Fibroblast of villous mesenchyme (primary cell): ENCODE measurements at regions not wholly inside any gene's neighbourhood (a gene's known extent, or its start where the extent isn't known, plus 50 kb on each side); places are given as distances from the start of the nearest gene placed in this dataset.

ENCODE experiments used
- DNase-seq: peaks from one replicate; pipeline ENCODE4 v3.0.0-alpha.2; 2010; ENCODE audit warnings: low read depth
- H3K4me3 ChIP-seq: 2 replicates; pipeline ENCODE4 v1.5.1; 2011; ENCODE audit warnings: low read depth, mild to moderate bottlenecking, low read length
- CTCF ChIP-seq: IDR thresholded peaks from 2 replicates; pipeline ENCODE4 v1.5.1; 2012; ENCODE audit warnings: low read depth, mild to moderate bottlenecking, low read length; ENCODE audit not compliant: insufficient read depth

- H3K4me3 ChIP-seq = no peak overlapping the region
- peak; percentile 23 for TF ChIP-seq CTCF
- DNase-seq = peak; percentile 84
These were observed 113.8 kb downstream of the MSX2 start for GRCh38 chr5:174837919-174838902.

DNA sequence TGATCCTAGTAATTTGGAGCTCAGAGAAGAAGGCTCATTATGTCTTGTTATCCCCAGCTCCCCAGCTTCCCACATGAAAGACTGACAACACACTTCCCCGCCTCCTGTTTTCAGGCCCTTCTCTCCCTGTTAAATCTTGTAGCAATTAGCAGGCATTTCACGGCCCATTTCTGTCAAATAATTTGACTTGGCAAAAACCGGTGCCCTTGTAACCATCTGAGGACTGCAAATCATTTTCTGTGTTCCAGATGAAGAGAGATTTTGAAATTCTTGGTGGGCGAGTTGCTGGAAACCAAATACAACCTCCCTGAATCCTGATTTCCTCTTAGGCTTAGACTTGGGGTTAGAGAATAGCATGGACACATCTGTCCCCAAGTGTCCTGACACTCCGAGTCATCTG is 109.7 kb downstream of the MSX2 start:
- TF ChIP-seq CTCF = no peak
- no peak for DNase-seq
- no peak overlapping the region for H3K4me3 ChIP-seq

DNA sequence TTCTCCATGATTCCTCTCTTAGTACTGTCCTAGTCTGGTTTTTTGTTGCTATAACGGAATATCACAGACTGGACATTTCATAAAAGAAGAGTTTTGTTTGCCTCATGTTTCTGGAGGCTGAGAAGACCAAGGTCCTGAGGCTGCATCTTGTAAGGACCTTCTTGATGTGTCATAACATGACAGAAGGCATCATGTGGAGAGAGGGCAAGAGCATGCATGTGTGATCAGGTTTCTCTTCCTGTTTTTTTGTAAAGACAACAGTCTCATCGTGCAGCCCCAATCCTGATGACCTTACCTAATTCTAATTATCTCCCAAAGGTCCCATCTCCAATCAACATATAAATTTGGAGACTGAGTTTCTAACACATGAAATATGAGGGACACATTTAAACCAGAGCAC is 108.4 kb downstream of the MSX2 start:
- H3K4me3 ChIP-seq = no peak overlapping the region
- no peak for TF ChIP-seq CTCF
- no peak for DNase-seq

DNA sequence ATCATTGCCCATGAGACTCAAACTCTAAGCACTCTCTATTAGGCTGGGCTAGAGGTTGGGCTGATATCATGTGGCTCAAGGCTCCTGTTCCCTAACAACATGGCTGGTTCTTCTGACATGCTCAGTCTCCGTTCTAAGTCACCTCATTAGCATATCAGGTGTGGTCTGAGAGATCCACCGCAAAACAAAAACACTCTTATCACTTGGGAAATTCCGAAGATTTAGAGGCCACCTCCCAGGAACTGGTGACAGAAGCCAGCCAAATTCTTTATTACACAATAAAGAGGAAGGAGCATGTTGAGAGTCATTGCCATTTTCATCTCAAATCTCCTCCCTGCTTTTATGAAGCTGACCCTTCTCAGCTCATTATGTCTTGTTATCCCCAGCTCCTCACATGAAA is 107.6 kb downstream of the MSX2 start:
- no peak for DNase-seq
- H3K4me3 ChIP-seq = no peak overlapping the region
- no peak for TF ChIP-seq CTCF

DNA sequence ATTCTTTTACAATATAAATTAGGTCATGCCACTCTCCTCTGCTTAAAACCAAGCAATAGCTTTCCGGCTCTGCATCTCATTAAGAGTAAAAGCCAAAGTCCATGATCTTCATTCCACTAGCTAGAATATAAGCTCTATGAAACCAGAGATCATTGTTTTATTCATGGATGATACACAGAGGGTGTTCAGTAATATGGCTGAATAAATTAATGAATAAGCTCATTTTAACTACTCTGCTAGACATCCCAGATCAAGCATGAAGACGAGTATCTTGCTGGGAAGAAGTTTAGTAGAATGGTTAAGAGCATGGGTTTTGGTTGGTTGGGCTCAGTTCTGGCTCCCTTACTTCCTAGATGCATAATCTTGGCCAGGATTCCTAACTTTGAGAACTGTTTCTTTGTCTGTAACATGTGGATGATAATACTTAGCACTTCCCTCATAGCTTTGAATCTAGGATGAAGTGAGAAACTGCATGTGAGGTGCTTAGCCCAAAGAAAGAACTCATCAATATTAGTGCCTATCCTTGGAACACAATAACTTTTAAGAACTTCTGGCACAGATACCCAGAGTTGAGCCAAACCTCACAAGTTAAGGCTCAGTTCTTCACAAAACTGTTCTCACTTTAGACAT is 106.8 kb downstream of the MSX2 start:
- TF ChIP-seq CTCF = no peak
- no peak overlapping the region for H3K4me3 ChIP-seq
- no peak for DNase-seq

DNA sequence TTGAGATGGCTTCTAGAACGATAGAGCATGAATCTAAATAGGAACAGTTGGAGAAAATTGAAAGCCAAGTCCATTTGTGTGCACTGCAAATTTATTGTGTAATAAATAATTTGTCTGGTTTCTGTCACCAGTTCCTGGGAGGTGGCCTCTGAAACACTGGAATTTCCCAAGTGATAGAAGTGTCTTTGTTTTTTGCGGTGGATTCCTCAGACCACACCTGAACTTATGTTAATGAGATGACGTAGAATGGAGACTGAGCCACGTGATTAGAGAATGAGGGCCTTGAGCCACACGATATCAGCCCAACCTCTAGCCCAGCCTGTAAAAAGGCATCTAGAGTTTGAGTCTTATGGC is 105.1 kb downstream of the MSX2 start:
- DNase-seq = no peak
- TF ChIP-seq CTCF = no peak
- H3K4me3 ChIP-seq = no peak overlapping the region
